HL-60 (cell line): ENCODE measurements at regions not wholly inside any gene's neighbourhood (a gene's known extent, or its start where the extent isn't known, plus 50 kb on each side); places are given as distances from the start of the nearest gene placed in this dataset.

Experiments
- CTCF ChIP-seq: IDR thresholded peaks from one replicate; pipeline ENCODE4 v1.5.1; 2011; ENCODE audit warnings: low read length, control low read depth, inconsistent platforms; ENCODE audit not compliant: insufficient read depth
- POLR2AphosphoS5 ChIP-seq: IDR thresholded peaks from 2 replicates; pipeline ENCODE4 v1.6.1; 2012; ENCODE audit warnings: low read depth
- REST ChIP-seq: IDR thresholded peaks from 2 replicates; pipeline ENCODE4 v1.6.1; 2012; ENCODE audit warnings: low read depth; ENCODE audit not compliant: insufficient replicate concordance

- no peak for TF ChIP-seq REST
- TF ChIP-seq CTCF = no peak
- no peak for TF ChIP-seq POLR2AphosphoS5
Observed at GRCh38 chr2:51920509-51920908, 888.6 kb upstream of the NRXN1 start.
